Liver (tissue), 3 donors: ENCODE measurements at regions not wholly inside any gene's neighbourhood (a gene's known extent, or its start where the extent isn't known, plus 50 kb on each side); places are given as distances from the start of the nearest gene placed in this dataset.

ENCODE experiments used
- ATF3 ChIP-seq: IDR thresholded peaks from 2 replicates; pipeline ENCODE4 v1.6.1; 2016; ENCODE audit warnings: antibody characterized with exemption
- CTCF ChIP-seq: fragments of 150-350 bp; IDR thresholded peaks from 2 replicates; pipeline ENCODE4 v1.5.1; 2017; ENCODE audit warnings: improper control_type of control experiment, low read depth, low read length; ENCODE audit not compliant: missing input control
- EGR1 ChIP-seq, 2 donors: IDR thresholded peaks; 2 replicates each; pipeline ENCODE4 v1.6.1; 2016 to 2018; ENCODE audit warnings: antibody characterized with exemption in 2 of 2, low read depth in 2 of 2
- GABPA ChIP-seq, 2 donors: IDR thresholded peaks in 1 of 2; conservative IDR thresholded peaks in 1 of 2; 2 replicates each; pipeline ENCODE4 v1.6.1; 2016; ENCODE audit warnings: antibody characterized with exemption in 2 of 2, mild to moderate bottlenecking in 1 of 2, moderate library complexity in 1 of 2
- JUND ChIP-seq, 2 donors: IDR thresholded peaks; 2 replicates each; pipeline ENCODE4 v1.6.1; 2016; ENCODE audit warnings: antibody characterized with exemption in 2 of 2
- MAX ChIP-seq: IDR thresholded peaks from 2 replicates; pipeline ENCODE4 v1.6.1; 2016; ENCODE audit warnings: antibody characterized with exemption
- RAD21 ChIP-seq, 2 donors: IDR thresholded peaks; 2 replicates each; pipeline ENCODE4 v1.6.1; 2016; ENCODE audit warnings: antibody characterized with exemption in 2 of 2, mild to moderate bottlenecking in 2 of 2
- REST ChIP-seq: IDR thresholded peaks from 2 replicates; pipeline ENCODE4 v1.6.1; 2016; ENCODE audit warnings: antibody characterized with exemption, mild to moderate bottlenecking
- RXRA ChIP-seq, 2 donors: IDR thresholded peaks; 2 replicates each; pipeline ENCODE4 v1.6.1; 2017 to 2018; ENCODE audit warnings: antibody characterized with exemption in 2 of 2, mild to moderate bottlenecking in 1 of 2
- YY1 ChIP-seq: IDR thresholded peaks from 2 replicates; pipeline ENCODE4 v1.6.1; 2016; ENCODE audit warnings: antibody characterized with exemption, mild to moderate bottlenecking
- ZBTB33 ChIP-seq: IDR thresholded peaks from 2 replicates; pipeline ENCODE4 v1.6.1; 2016; ENCODE audit warnings: antibody characterized with exemption
- donor health status: healthy.
- donor health status: healthy.

- TF ChIP-seq CTCF (no peak), REST (no peak), YY1 (no peak), RAD21 (IDR thresholded peaks at IDR 0.05) (no peak), EGR1 (IDR thresholded peaks at IDR 0.05; ENCODE audit: low read depth in 2 of 2) (no peak), ZBTB33 (no peak), RXRA (IDR thresholded peaks at IDR 0.05) (no peak), GABPA (IDR thresholded peaks at IDR 0.05 in 1 of 2, conservative IDR thresholded peaks at IDR 0.05 in 1 of 2) (no peak), MAX (no peak), ATF3 (no peak), JUND (IDR thresholded peaks at IDR 0.05) (no peak)
Observed at GRCh38 chr2:22832196-22832595, 552.8 kb upstream of the KLHL29 start.
